EL (cell line): ENCODE measurements at regions not wholly inside any gene's neighbourhood (a gene's known extent, or its start where the extent isn't known, plus 50 kb on each side); places are given as distances from the start of the nearest gene placed in this dataset.

ENCODE experiments used
- DNase-seq: peaks from one replicate; pipeline ENCODE4 v3.0.0-alpha.2; 2016

- no peak for DNase-seq
These were observed 323.5 kb downstream of the VPS13C start for GRCh38 chr15:61736790-61737189.

GRCh38 chr15:61731099-61731498 is 329.1 kb downstream of the VPS13C start:
- no peak for DNase-seq

- DNase-seq = no peak
These were observed 330.6 kb downstream of the VPS13C start for GRCh38 chr15:61729646-61730045.

GRCh38 chr15:61726166-61726565 is 334.1 kb downstream of the VPS13C start:
- no peak for DNase-seq

- no peak for DNase-seq
These were observed 335.0 kb downstream of the VPS13C start for GRCh38 chr15:61725251-61725650.

GRCh38 chr15:61724251-61724939 is 335.9 kb downstream of the VPS13C start:
- DNase-seq = no peak

- no peak for DNase-seq
These were observed 338.8 kb downstream of the VPS13C start for GRCh38 chr15:61721418-61721817.

- no peak for DNase-seq
These were observed 340.0 kb downstream of the VPS13C start for GRCh38 chr15:61720197-61720704.

- DNase-seq = no peak
These were observed 345.2 kb downstream of the VPS13C start for GRCh38 chr15:61715082-61715481.

GRCh38 chr15:61712129-61712759 is 348.0 kb downstream of the VPS13C start:
- DNase-seq = no peak

GRCh38 chr15:61702224-61703020 is 357.8 kb downstream of the VPS13C start:
- DNase-seq = no peak

GRCh38 chr15:61701455-61701854 is 358.8 kb downstream of the VPS13C start:
- no peak for DNase-seq

GRCh38 chr15:61700803-61701202 is 359.4 kb downstream of the VPS13C start:
- DNase-seq = no peak

GRCh38 chr15:61697796-61698195 is 362.5 kb downstream of the VPS13C start:
- DNase-seq = no peak

GRCh38 chr15:61689067-61689466 is 371.2 kb downstream of the VPS13C start:
- no peak for DNase-seq

GRCh38 chr15:61687651-61688050 is 372.6 kb downstream of the VPS13C start:
- DNase-seq = no peak

- DNase-seq = no peak
These were observed 373.1 kb downstream of the VPS13C start for GRCh38 chr15:61687124-61687523.

- no peak for DNase-seq
These were observed 374.3 kb downstream of the VPS13C start for GRCh38 chr15:61685971-61686370.

GRCh38 chr15:61685534-61685933 is 374.7 kb downstream of the VPS13C start:
- no peak for DNase-seq

- no peak for DNase-seq
These were observed 375.3 kb downstream of the VPS13C start for GRCh38 chr15:61684749-61685467.

- no peak for DNase-seq
These were observed 377.1 kb downstream of the VPS13C start for GRCh38 chr15:61682891-61683735.

GRCh38 chr15:61681676-61682075 is 378.6 kb downstream of the VPS13C start:
- no peak for DNase-seq
